ENCODE measurements at regions not wholly inside any gene's neighbourhood (a gene's known extent, or its start where the extent isn't known, plus 50 kb on each side); places are given as distances from the start of the nearest gene placed in this dataset.

DNA sequence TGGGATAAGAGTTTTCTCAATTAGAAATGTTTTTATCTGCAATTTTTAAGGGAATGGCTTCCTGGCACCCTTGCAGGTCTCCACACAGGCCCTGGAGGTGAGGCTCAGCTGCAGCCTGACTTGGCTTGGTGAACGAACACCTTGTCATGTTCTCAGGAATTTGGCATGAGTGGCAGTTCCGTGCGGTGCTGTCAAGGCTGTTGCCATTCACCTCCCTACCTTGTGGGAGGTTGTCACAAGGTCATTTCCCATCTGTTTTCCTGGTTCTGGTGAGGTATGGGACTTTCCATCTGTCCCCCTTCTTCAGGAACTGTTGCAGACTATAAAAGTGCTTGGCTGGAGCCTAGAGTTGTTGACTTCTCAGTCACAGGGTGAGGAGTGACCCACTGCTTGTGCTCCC is 82.9 kb downstream of the ELOVL4 start:
- DNase-seq (ENCODE audit: low spot score), result no peak
- TF ChIP-seq, protein P1, sequence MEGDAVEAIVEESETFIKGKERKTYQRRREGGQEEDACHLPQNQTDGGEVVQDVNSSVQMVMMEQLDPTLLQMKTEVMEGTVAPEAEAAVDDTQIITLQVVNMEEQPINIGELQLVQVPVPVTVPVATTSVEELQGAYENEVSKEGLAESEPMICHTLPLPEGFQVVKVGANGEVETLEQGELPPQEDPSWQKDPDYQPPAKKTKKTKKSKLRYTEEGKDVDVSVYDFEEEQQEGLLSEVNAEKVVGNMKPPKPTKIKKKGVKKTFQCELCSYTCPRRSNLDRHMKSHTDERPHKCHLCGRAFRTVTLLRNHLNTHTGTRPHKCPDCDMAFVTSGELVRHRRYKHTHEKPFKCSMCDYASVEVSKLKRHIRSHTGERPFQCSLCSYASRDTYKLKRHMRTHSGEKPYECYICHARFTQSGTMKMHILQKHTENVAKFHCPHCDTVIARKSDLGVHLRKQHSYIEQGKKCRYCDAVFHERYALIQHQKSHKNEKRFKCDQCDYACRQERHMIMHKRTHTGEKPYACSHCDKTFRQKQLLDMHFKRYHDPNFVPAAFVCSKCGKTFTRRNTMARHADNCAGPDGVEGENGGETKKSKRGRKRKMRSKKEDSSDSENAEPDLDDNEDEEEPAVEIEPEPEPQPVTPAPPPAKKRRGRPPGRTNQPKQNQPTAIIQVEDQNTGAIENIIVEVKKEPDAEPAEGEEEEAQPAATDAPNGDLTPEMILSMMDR (IDR thresholded peaks at IDR 0.05; ENCODE audit: borderline replicate concordance, control extremely low read depth, extremely low read depth, insufficient read depth, missing control alignments), result no peak
- in situ Hi-C loops (cut with MboI; ENCODE audit: low sequenced_read_pairs, unreplicated experiment), result no loop called here

DNA sequence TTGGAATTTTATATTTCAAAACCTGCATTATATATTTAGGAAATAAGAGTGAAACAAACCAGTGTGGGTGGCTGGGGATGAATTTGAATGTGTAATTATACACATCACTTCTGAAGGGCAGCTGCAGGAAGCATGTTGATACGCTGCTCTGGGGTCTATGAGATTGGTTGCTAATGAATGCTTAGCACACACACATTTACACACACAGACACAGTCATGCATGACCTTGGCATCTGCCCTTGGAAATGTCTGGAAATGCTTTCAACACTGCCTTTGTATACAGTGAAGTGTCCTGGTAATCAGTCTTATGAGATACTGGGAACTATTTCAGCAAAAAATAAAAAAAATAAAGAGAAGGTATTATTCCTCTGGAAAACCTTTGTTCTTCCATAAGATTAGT is 83.4 kb downstream of the ELOVL4 start:
- in situ Hi-C loops (cut with MboI; ENCODE audit: low sequenced_read_pairs, unreplicated experiment), result no loop called here
- no peak for DNase-seq (ENCODE audit: low spot score)
- TF ChIP-seq, protein P1 (IDR thresholded peaks at IDR 0.05; ENCODE audit: borderline replicate concordance, control extremely low read depth, extremely low read depth, insufficient read depth, missing control alignments), result no peak

DNA sequence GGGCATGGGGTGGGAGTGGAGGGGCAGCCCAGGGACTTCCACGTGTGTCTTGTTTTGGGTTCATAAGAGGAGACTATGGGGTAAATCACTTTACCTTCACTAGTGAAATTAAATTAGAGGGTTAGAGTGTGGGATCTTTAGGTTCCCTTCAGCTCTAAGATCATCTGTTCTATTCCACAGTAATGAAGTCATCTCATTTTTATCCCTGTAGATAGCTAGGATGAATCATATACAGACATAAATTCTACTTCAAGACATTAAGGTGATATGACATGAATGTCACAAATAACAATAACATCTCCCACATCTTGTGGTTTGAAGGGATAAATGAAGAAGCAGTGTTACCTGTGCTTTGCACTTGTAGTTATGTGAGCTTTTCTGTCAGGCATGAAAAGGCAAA is 83.8 kb downstream of the ELOVL4 start:
- DNase-seq (ENCODE audit: low spot score), result no peak
- TF ChIP-seq, protein P1 (IDR thresholded peaks at IDR 0.05; ENCODE audit: borderline replicate concordance, control extremely low read depth, extremely low read depth, insufficient read depth, missing control alignments), result no peak
- in situ Hi-C loops (cut with MboI; ENCODE audit: low sequenced_read_pairs, unreplicated experiment), result no loop called here

DNA sequence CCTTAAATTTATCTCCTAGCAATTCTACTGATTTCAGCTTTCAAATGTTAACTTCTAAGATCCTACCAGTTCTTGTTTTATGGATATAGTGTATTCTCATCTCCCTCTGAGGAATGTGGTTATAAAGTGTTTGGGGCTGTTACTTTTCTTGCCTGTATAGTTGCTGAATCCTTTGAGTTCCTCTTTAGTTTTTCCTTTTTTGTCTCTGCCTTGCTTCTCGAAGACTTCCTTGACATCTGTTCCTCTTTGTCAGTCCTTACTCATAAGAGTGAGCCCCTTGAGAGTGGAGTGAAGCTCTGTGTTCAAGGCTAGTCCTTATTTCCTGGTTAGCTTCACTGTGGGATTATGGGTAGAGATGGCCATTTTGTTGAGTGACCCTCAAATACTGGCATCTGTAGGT is 84.6 kb downstream of the ELOVL4 start:
- no peak for DNase-seq (ENCODE audit: low spot score)
- in situ Hi-C loops (cut with MboI; ENCODE audit: low sequenced_read_pairs, unreplicated experiment), result no loop called here
- TF ChIP-seq, protein P1 (IDR thresholded peaks at IDR 0.05; ENCODE audit: borderline replicate concordance, control extremely low read depth, extremely low read depth, insufficient read depth, missing control alignments), result no peak

DNA sequence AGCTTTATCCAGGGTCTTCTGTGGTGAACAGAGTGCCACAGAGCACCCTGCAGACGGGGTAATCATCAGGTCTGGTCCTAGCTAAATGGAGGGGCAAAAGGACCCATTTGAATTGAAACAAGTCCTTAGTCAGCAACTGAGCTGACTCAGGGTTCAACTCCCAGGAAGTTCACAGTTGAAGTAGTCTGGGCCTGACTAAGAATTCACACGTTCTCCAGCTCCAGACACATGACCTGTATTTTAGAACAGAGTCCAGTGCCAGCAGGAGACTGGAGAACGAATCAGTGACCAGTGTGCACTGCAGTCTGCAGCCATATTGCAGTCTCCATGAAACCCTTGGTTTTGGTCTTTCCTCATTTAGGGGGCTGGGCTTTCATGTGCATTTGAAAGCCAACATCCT is 85.2 kb downstream of the ELOVL4 start:
- no peak for DNase-seq (ENCODE audit: low spot score)
- TF ChIP-seq, protein P1 (IDR thresholded peaks at IDR 0.05; ENCODE audit: borderline replicate concordance, control extremely low read depth, extremely low read depth, insufficient read depth, missing control alignments), result no peak
- in situ Hi-C loops (cut with MboI; ENCODE audit: low sequenced_read_pairs, unreplicated experiment), result no loop called here

DNA sequence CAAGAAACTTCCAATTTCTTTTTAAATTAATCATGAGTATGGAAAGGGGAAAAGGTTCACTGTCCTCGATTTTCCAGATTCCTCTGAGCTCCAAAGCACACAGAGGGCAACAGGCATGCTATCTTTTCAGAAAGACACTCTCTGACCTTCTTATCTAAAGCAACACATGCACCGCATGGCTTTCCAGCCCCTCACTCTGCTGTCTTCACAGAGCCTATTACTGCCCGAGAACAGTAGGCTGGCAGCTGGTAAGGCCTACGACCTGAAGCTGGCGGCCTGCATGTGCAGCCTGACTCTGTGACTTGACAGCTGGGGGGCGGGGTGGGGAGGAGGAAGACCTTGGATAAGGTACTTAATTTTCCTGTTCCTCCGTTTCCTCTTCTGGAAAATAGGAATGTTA is 86.3 kb downstream of the ELOVL4 start:
- DNase-seq (ENCODE audit: low spot score), result no peak
- in situ Hi-C loops (cut with MboI; ENCODE audit: low sequenced_read_pairs, unreplicated experiment), result no loop called here
- TF ChIP-seq, protein P1 (IDR thresholded peaks at IDR 0.05; ENCODE audit: borderline replicate concordance, control extremely low read depth, extremely low read depth, insufficient read depth, missing control alignments), result no peak

DNA sequence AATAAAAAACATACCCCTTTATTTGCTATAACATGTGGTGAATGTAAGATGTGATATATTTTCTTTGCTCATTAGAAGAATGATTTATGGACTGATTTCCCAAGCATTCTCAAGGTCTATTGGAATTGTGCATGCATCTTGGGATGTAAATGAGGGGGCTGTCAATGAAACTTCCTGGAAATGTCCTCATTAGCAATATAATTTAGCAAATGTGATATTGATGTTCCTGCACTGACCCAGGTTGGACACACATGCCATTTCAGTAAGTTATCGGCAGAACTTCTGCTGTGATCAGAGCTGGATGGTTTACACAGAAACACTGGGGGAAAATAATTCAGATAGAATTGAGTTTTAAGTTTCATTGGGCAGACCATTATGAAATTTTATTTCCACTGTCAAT is 99.9 kb downstream of the ELOVL4 start:
- TF ChIP-seq, protein P1 (IDR thresholded peaks at IDR 0.05; ENCODE audit: borderline replicate concordance, control extremely low read depth, extremely low read depth, insufficient read depth, missing control alignments), result no peak
- in situ Hi-C loops (cut with MboI; ENCODE audit: low sequenced_read_pairs, unreplicated experiment), result no loop called here
- no peak for DNase-seq (ENCODE audit: low spot score)
